ENCODE measurements at regions not wholly inside any gene's neighbourhood (a gene's known extent, or its start where the extent isn't known, plus 50 kb on each side); places are given as distances from the start of the nearest gene placed in this dataset.

- Histone ChIP-seq H2AFZ (ENCODE audit: low read depth, low read length, poor library complexity, severe bottlenecking) (no peak overlapping the region), H3K9ac (ENCODE audit: low read length) (no peak overlapping the region), H3K4me3 (replicated peaks in 1 of 2; ENCODE audit: low read depth in 1 of 2, low read length in 2 of 2) (no peak overlapping the region), H3K4me2 (ENCODE audit: low read length) (no peak overlapping the region), H3K79me2 (ENCODE audit: insufficient read depth, low read length) (no peaks in the 10 kb centered on the region), H3K27me3 (ENCODE audit: insufficient read depth, low read length) (no peaks in the 10 kb centered on the region), H3K9me2 (ENCODE audit: insufficient read depth) (no peaks in the 10 kb centered on the region; the same call in 1 of the 2 replicates), H3K27ac (ENCODE audit: low read depth, low read length) (no peak overlapping the region), H3K36me3 (ENCODE audit: control insufficient read depth in 1 of 2, insufficient read depth in 2 of 2, low read length in 2 of 2) (no peaks in the 10 kb centered on the region), H4K20me1 (ENCODE audit: insufficient read depth) (no peaks in the 10 kb centered on the region), H3K4me1 (ENCODE audit: control insufficient read depth in 1 of 2, insufficient read depth in 2 of 2, low read length in 2 of 2) (no peaks in the 10 kb centered on the region), H3K9me3 (ENCODE audit: control insufficient read depth in 1 of 2, insufficient read depth in 1 of 2, low read depth in 1 of 2, low read length in 2 of 2) (no peaks in the 10 kb centered on the region)
- DNase-seq (ENCODE audit: low read depth, low spot score): no peak
- POLR2A ChIA-PET: no interaction called here
- CTCF ChIA-PET: no interaction called here
- no peak for ATAC-seq
- intact Hi-C loops (cut with micrococcal nuclease): no loop called here
- TF ChIP-seq SRF (IDR thresholded peaks at IDR 0.05; ENCODE audit: low read depth) (no peak), EZH2 (IDR thresholded peaks at IDR 0.05) (no peak), POLR2A (IDR thresholded peaks at IDR 0.05; ENCODE audit: borderline replicate concordance, extremely low read depth, insufficient read depth, insufficient read length) (no peak), MAX (IDR thresholded peaks at IDR 0.05) (no peak), RAD21 (IDR thresholded peaks at IDR 0.05; ENCODE audit: low read depth) (no peak), ATF3 (IDR thresholded peaks at IDR 0.05) (no peak), TCF7L2 (IDR thresholded peaks at IDR 0.05; ENCODE audit: borderline replicate concordance, extremely low read depth, insufficient read depth, insufficient read length) (no peak)
- RAD21 ChIA-PET (ENCODE audit: low non-redundant PET in 1 of 2, low total read pairs in 2 of 2, uncharacterized antibody in 2 of 2, unreplicated experiment in 2 of 2): no interaction called here
- no TSS peak for BruUV-seq (replicated peaks)
Measured at GRCh38 chr6:80550748-80551147, 444.3 kb downstream of the BCKDHB start.

GRCh38 chr6:80550281-80550680 lies 443.8 kb downstream of the BCKDHB start:
- Histone ChIP-seq H3K4me2 (ENCODE audit: low read length) (no peak overlapping the region), H4K20me1 (ENCODE audit: insufficient read depth) (no peaks in the 10 kb centered on the region), H3K79me2 (ENCODE audit: insufficient read depth, low read length) (no peaks in the 10 kb centered on the region), H3K4me3 (replicated peaks in 1 of 2; ENCODE audit: low read depth in 1 of 2, low read length in 2 of 2) (no peak overlapping the region), H3K4me1 (ENCODE audit: control insufficient read depth in 1 of 2, insufficient read depth in 2 of 2, low read length in 2 of 2) (no peaks in the 10 kb centered on the region), H3K27ac (ENCODE audit: low read depth, low read length) (no peak overlapping the region), H3K9me3 (ENCODE audit: control insufficient read depth in 1 of 2, insufficient read depth in 1 of 2, low read depth in 1 of 2, low read length in 2 of 2) (no peaks in the 10 kb centered on the region), H3K9ac (ENCODE audit: low read length) (no peak overlapping the region), H3K36me3 (ENCODE audit: control insufficient read depth in 1 of 2, insufficient read depth in 2 of 2, low read length in 2 of 2) (no peaks in the 10 kb centered on the region), H2AFZ (ENCODE audit: low read depth, low read length, poor library complexity, severe bottlenecking) (no peak overlapping the region), H3K9me2 (ENCODE audit: insufficient read depth) (no peaks in the 10 kb centered on the region), H3K27me3 (ENCODE audit: insufficient read depth, low read length) (no peaks in the 10 kb centered on the region)
- POLR2A ChIA-PET: no interaction called here
- ATAC-seq (no peak), DNase-seq (ENCODE audit: low read depth, low spot score) (no peak)
- BruUV-seq (replicated peaks): no TSS peak
- intact Hi-C loops (cut with micrococcal nuclease): no loop called here
- CTCF ChIA-PET: no interaction called here
- RAD21 ChIA-PET (ENCODE audit: low non-redundant PET in 1 of 2, low total read pairs in 2 of 2, uncharacterized antibody in 2 of 2, unreplicated experiment in 2 of 2): no interaction called here
- TF ChIP-seq ATF3 (IDR thresholded peaks at IDR 0.05): no peak
- TF ChIP-seq ZBTB33 (IDR thresholded peaks at IDR 0.05; ENCODE audit: extremely low read depth, insufficient replicate concordance, low read length): no peak
- TF ChIP-seq REST (IDR thresholded peaks at IDR 0.05; ENCODE audit: low read depth): no peak
- TF ChIP-seq YY1 (IDR thresholded peaks at IDR 0.05; ENCODE audit: extremely low read depth, insufficient replicate concordance, low read depth, low read length): no peak
- no peak for TF ChIP-seq JUND (IDR thresholded peaks at IDR 0.05)
- TF ChIP-seq ELF1 (IDR thresholded peaks at IDR 0.05; ENCODE audit: borderline replicate concordance, low read depth): no peak
- no peak for TF ChIP-seq SRF (IDR thresholded peaks at IDR 0.05; ENCODE audit: low read depth)
- no peak for TF ChIP-seq FOSL1 (IDR thresholded peaks at IDR 0.05; ENCODE audit: low read depth)
- TF ChIP-seq POLR2A (IDR thresholded peaks at IDR 0.05; ENCODE audit: borderline replicate concordance, extremely low read depth, insufficient read depth, insufficient read length): no peak
- TF ChIP-seq CBX3 (IDR thresholded peaks at IDR 0.05; ENCODE audit: low read depth): no peak
- TF ChIP-seq CEBPB (IDR thresholded peaks at IDR 0.05; ENCODE audit: low read depth): no peak
- no peak for TF ChIP-seq SIN3A (IDR thresholded peaks at IDR 0.05; ENCODE audit: low read depth)
- TF ChIP-seq ZFX (IDR thresholded peaks at IDR 0.05): no peak
